Gastrocnemius medialis (tissue), 4 donors: ENCODE measurements at regions not wholly inside any gene's neighbourhood (a gene's known extent, or its start where the extent isn't known, plus 50 kb on each side); places are given as distances from the start of the nearest gene placed in this dataset.

Experiments used
- POLR2A ChIP-seq, 2 donors: fragments of 450-650 bp; IDR thresholded peaks; one replicate each; pipeline ENCODE4 v1.6.1; 2017; ENCODE audit warnings: antibody characterized with exemption in 2 of 2, mild to moderate bottlenecking in 2 of 2, moderate library complexity in 2 of 2
- TF ChIP-seq, protein P1 (sequence below), 5 experiments: fragments of 450-650 bp in 3 of 5; fragments of 200-600 bp in 2 of 5; sonication (generic) in 2 of 5; IDR thresholded peaks in 4 of 5; conservative IDR thresholded peaks in 1 of 5; 1 replicate in 4 of 5; 2 replicates in 1 of 5; pipeline ENCODE4 v1.5.1; 2016 to 2019; ENCODE audit warnings: antibody characterized with exemption in 5 of 5, mild to moderate bottlenecking in 3 of 5, moderate library complexity in 3 of 5

DNA sequence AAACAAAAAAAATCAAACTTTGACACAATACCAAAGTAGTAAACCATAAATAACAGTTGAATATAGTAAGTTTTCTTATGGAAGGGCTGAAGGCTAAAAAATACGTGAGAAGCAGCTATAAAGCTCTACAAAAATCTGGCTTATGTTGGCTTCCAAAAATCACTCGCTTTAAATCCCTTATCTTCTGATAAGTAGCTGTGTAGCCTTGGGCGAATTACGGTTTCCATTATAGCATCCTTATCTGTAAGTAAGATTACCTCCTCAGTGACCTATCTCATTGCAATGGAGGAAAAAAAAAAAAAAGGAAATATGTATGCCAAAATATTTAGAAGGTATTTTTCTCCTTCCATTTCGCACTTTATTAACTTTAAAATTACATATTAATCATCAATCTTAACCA is 348.6 kb downstream of the PLOD2 start:
- TF ChIP-seq POLR2A (IDR thresholded peaks at IDR 0.05), result no peak
- TF ChIP-seq, protein P1, sequence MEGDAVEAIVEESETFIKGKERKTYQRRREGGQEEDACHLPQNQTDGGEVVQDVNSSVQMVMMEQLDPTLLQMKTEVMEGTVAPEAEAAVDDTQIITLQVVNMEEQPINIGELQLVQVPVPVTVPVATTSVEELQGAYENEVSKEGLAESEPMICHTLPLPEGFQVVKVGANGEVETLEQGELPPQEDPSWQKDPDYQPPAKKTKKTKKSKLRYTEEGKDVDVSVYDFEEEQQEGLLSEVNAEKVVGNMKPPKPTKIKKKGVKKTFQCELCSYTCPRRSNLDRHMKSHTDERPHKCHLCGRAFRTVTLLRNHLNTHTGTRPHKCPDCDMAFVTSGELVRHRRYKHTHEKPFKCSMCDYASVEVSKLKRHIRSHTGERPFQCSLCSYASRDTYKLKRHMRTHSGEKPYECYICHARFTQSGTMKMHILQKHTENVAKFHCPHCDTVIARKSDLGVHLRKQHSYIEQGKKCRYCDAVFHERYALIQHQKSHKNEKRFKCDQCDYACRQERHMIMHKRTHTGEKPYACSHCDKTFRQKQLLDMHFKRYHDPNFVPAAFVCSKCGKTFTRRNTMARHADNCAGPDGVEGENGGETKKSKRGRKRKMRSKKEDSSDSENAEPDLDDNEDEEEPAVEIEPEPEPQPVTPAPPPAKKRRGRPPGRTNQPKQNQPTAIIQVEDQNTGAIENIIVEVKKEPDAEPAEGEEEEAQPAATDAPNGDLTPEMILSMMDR (IDR thresholded peaks at IDR 0.05 in 4 of 5, conservative IDR thresholded peaks at IDR 0.05 in 1 of 5), result no peak
